ENCODE measurements at regions not wholly inside any gene's neighbourhood (a gene's known extent, or its start where the extent isn't known, plus 50 kb on each side); places are given as distances from the start of the nearest gene placed in this dataset.

DNA sequence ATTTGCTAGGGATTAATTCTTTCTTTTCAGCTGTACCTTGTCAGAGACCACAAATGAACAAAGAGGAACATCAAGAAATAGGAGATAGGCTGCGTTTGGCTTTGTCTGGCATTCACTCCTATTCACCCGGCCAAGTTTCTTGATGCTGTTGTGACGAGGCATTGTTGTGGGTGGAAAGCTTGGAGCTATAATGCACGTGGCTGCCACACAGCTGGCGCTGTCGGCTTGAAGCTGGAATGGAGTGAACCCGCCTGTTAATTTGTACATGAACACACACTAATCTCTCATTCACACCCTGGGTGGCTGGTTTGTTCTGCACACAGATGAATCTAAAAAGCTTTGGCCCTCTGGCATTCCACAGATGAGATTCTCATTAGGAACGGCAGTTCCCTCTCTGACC, 274.9 kb upstream of the GYPC start:
- no peak for DNase-seq
- Histone ChIP-seq H3K27me3 (ENCODE audit: control insufficient read depth, insufficient read depth, low read length) (no peaks in the 10 kb centered on the region), H3K4me1 (ENCODE audit: control insufficient read depth in 2 of 3, insufficient read depth in 2 of 3, low read depth in 1 of 3, low read length in 3 of 3) (no peaks in the 10 kb centered on the region), H3K27ac (ENCODE audit: low read depth in 2 of 2, low read length in 2 of 2) (no peak overlapping the region), H3K4me3 (ENCODE audit: low read length in 3 of 3) (no peak overlapping the region), H3K9ac (ENCODE audit: low read length in 3 of 3) (no peak overlapping the region), H3K36me3 (ENCODE audit: control insufficient read depth in 2 of 3, insufficient read depth in 3 of 3, low read length in 3 of 3) (no peaks in the 10 kb centered on the region), H3K9me3 (ENCODE audit: control insufficient read depth in 2 of 3, insufficient read depth in 1 of 3, low read length in 3 of 3) (peaks cover 0 to 3% (median 0%) of the 10 kb centered on the region in 3 donors)
- intact Hi-C loops (cut with DNase I) = no loop called here
- TF ChIP-seq, protein P1, sequence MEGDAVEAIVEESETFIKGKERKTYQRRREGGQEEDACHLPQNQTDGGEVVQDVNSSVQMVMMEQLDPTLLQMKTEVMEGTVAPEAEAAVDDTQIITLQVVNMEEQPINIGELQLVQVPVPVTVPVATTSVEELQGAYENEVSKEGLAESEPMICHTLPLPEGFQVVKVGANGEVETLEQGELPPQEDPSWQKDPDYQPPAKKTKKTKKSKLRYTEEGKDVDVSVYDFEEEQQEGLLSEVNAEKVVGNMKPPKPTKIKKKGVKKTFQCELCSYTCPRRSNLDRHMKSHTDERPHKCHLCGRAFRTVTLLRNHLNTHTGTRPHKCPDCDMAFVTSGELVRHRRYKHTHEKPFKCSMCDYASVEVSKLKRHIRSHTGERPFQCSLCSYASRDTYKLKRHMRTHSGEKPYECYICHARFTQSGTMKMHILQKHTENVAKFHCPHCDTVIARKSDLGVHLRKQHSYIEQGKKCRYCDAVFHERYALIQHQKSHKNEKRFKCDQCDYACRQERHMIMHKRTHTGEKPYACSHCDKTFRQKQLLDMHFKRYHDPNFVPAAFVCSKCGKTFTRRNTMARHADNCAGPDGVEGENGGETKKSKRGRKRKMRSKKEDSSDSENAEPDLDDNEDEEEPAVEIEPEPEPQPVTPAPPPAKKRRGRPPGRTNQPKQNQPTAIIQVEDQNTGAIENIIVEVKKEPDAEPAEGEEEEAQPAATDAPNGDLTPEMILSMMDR (IDR thresholded peaks at IDR 0.05; ENCODE audit: borderline replicate concordance, extremely low read depth, insufficient read depth) = no peak
- no peak for FAIRE-seq

DNA sequence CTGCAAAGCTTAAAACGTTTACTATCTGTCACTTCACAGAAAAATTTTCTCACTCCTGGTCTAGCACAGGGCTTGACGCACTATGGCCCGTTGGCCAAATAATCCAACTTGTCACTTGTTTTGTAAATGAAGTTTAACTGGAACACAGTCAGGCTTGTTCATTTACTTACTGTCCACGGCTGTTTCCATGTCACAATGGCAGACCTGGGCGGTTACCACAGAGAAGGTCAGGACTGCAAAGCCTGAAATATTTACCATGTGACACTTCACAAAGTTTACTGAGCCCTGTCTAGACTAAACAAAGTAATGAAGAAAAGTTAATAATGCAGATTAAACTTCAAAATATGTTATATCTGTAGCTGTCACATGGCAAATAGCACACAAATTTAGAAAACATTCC, 273.0 kb upstream of the GYPC start:
- H3K36me3 ChIP-seq (ENCODE audit: control insufficient read depth in 2 of 3, insufficient read depth in 3 of 3, low read length in 3 of 3) = no peaks in the 10 kb centered on the region
- no peak overlapping the region for H3K27ac ChIP-seq (ENCODE audit: low read depth in 2 of 2, low read length in 2 of 2)
- TF ChIP-seq, protein P1 (IDR thresholded peaks at IDR 0.05; ENCODE audit: borderline replicate concordance, extremely low read depth, insufficient read depth) = no peak
- peaks cover 0 to 10% (median 0%) of the 10 kb centered on the region in 3 donors for H3K9me3 ChIP-seq (ENCODE audit: control insufficient read depth in 2 of 3, insufficient read depth in 1 of 3, low read length in 3 of 3)
- H3K4me3 ChIP-seq (ENCODE audit: low read length in 3 of 3) = no peak overlapping the region
- H3K27me3 ChIP-seq (ENCODE audit: control insufficient read depth, insufficient read depth, low read length) = no peaks in the 10 kb centered on the region
- DNase-seq (no peak), FAIRE-seq (no peak)
- no peak overlapping the region for H3K9ac ChIP-seq (ENCODE audit: low read length in 3 of 3)
- intact Hi-C loops (cut with DNase I) = no loop called here
- H3K4me1 ChIP-seq (ENCODE audit: control insufficient read depth in 2 of 3, insufficient read depth in 2 of 3, low read depth in 1 of 3, low read length in 3 of 3) = no peaks in the 10 kb centered on the region

DNA sequence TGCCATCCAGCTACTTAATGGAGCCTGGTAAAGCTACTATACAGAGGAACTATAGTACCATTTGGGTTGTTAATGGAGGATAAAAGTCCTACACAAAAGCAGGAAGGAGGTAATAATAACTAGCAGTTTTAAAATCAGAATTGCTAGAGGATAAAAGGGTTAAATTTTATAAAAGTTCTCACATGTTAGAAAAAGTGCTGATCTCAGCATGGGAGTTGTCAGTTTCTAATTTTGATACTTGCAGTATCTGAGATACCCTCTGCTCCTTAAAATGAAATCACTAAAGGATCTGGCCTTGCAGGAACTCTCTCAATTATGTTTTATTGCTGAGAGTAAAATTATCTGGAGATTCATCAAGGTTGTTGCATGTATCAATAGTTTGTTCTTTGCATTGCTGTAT, 272.2 kb upstream of the GYPC start:
- Histone ChIP-seq H3K36me3 (ENCODE audit: control insufficient read depth in 2 of 3, insufficient read depth in 3 of 3, low read length in 3 of 3) (no peaks in the 10 kb centered on the region), H3K9me3 (ENCODE audit: control insufficient read depth in 2 of 3, insufficient read depth in 1 of 3, low read length in 3 of 3) (peaks cover 0 to 10% (median 0%) of the 10 kb centered on the region in 3 donors), H3K27ac (ENCODE audit: low read depth in 2 of 2, low read length in 2 of 2) (no peak overlapping the region), H3K9ac (ENCODE audit: low read length in 3 of 3) (no peak overlapping the region), H3K4me1 (ENCODE audit: control insufficient read depth in 2 of 3, insufficient read depth in 2 of 3, low read depth in 1 of 3, low read length in 3 of 3) (no peaks in the 10 kb centered on the region), H3K4me3 (ENCODE audit: low read length in 3 of 3) (no peak overlapping the region), H3K27me3 (ENCODE audit: control insufficient read depth, insufficient read depth, low read length) (no peaks in the 10 kb centered on the region)
- intact Hi-C loops (cut with DNase I) = no loop called here
- no peak for FAIRE-seq
- no peak for DNase-seq
- TF ChIP-seq, protein P1 (IDR thresholded peaks at IDR 0.05; ENCODE audit: borderline replicate concordance, extremely low read depth, insufficient read depth) = no peak

DNA sequence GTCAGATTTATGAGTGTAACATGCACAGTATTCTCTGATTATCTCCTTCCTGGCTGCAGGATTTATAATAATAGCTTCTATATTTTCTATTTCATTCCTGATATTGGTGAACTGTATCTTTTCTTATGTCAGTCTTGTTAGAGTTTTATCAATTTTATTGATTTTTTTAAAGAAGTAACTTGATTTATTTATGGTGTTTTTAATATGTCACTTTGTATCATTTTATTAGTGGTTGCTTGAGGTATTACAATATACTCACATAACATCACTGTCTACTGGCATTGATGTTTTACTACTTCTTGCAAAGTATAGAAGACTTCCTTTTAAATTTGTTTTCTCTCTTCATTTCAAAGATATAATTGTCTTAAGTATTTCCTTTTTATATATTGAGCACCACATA, 270.5 kb upstream of the GYPC start:
- TF ChIP-seq, protein P1 (IDR thresholded peaks at IDR 0.05; ENCODE audit: borderline replicate concordance, extremely low read depth, insufficient read depth) = no peak
- Histone ChIP-seq H3K4me3 (ENCODE audit: low read length in 3 of 3) (no peak overlapping the region), H3K9me3 (ENCODE audit: control insufficient read depth in 2 of 3, insufficient read depth in 1 of 3, low read length in 3 of 3) (peaks cover 0 to 14% (median 0%) of the 10 kb centered on the region in 3 donors), H3K36me3 (ENCODE audit: control insufficient read depth in 2 of 3, insufficient read depth in 3 of 3, low read length in 3 of 3) (no peaks in the 10 kb centered on the region), H3K27me3 (ENCODE audit: control insufficient read depth, insufficient read depth, low read length) (no peaks in the 10 kb centered on the region), H3K27ac (ENCODE audit: low read depth in 2 of 2, low read length in 2 of 2) (no peak overlapping the region), H3K4me1 (ENCODE audit: control insufficient read depth in 2 of 3, insufficient read depth in 2 of 3, low read depth in 1 of 3, low read length in 3 of 3) (no peaks in the 10 kb centered on the region), H3K9ac (ENCODE audit: low read length in 3 of 3) (no peak overlapping the region)
- intact Hi-C loops (cut with DNase I) = no loop called here
- FAIRE-seq (no peak), DNase-seq (no peak)
